Thyroid gland (tissue), 4 donors: ENCODE measurements at regions not wholly inside any gene's neighbourhood (a gene's known extent, or its start where the extent isn't known, plus 50 kb on each side); places are given as distances from the start of the nearest gene placed in this dataset.

Experiments
- POLR2A ChIP-seq, 2 donors: fragments of 450-650 bp; IDR thresholded peaks; one replicate each; pipeline ENCODE4 v1.6.1; 2017; ENCODE audit warnings: antibody characterized with exemption in 2 of 2, mild to moderate bottlenecking in 2 of 2, moderate library complexity in 1 of 2
- TF ChIP-seq, protein P1 (sequence below), 6 experiments: fragments of 200-600 bp in 3 of 6; fragments of 450-650 bp in 3 of 6; sonication (generic) in 3 of 6; IDR thresholded peaks; one replicate each; pipeline ENCODE4 v1.5.1; 2016 to 2019; ENCODE audit warnings: antibody characterized with exemption in 6 of 6, mild to moderate bottlenecking in 2 of 6, inconsistent platforms in 1 of 6, moderate library complexity in 1 of 6

DNA sequence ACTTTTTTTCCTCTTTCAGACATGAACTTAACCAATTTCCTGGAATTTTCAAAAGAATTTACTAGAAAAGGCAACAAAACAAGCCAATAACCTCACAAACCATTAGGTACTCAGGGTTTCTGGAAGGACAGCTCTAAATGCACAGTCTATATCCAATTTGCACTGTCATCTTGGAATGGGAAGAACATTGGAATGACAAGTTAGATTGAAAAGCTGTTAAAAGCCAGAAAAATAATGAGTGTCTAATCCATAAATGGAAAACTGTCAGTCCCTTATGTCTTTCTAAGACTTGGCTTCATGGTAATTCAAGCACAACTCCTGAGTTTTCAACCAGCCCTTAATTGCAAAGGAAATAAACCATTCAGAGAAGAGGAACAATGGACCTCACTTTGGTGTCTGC is 105.8 kb upstream of the NTRK2 start:
- TF ChIP-seq, protein P1, sequence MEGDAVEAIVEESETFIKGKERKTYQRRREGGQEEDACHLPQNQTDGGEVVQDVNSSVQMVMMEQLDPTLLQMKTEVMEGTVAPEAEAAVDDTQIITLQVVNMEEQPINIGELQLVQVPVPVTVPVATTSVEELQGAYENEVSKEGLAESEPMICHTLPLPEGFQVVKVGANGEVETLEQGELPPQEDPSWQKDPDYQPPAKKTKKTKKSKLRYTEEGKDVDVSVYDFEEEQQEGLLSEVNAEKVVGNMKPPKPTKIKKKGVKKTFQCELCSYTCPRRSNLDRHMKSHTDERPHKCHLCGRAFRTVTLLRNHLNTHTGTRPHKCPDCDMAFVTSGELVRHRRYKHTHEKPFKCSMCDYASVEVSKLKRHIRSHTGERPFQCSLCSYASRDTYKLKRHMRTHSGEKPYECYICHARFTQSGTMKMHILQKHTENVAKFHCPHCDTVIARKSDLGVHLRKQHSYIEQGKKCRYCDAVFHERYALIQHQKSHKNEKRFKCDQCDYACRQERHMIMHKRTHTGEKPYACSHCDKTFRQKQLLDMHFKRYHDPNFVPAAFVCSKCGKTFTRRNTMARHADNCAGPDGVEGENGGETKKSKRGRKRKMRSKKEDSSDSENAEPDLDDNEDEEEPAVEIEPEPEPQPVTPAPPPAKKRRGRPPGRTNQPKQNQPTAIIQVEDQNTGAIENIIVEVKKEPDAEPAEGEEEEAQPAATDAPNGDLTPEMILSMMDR (IDR thresholded peaks at IDR 0.05) = no peak
- TF ChIP-seq POLR2A (IDR thresholded peaks at IDR 0.05) = no peak
